ENCODE measurements at regions not wholly inside any gene's neighbourhood (a gene's known extent, or its start where the extent isn't known, plus 50 kb on each side); places are given as distances from the start of the nearest gene placed in this dataset.

- POLR2A ChIA-PET (ENCODE audit: low non-redundant PET), result no interaction called here
- CTCF ChIA-PET, result no interaction called here
- TF ChIP-seq EZH2 (IDR thresholded peaks at IDR 0.05; ENCODE audit: borderline replicate concordance, low read depth, low read length, poor library complexity, severe bottlenecking) (no peak), CTCF (conservative IDR thresholded peaks at IDR 0.05; ENCODE audit: low read depth, low read length) (no peak)
- BruUV-seq (replicated peaks), result no TSS peak
- intact Hi-C loops (cut with micrococcal nuclease; ENCODE audit: unreplicated experiment), result no loop called here
- no peak for DNase-seq (ENCODE audit: low spot score)
- no peak overlapping the region for H3K4me3 ChIP-seq (ENCODE audit: low read depth, low read length, poor library complexity, severe bottlenecking)
- peaks cover 3% of the 10 kb centered on the region for H3K27me3 ChIP-seq (replicated peaks; ENCODE audit: insufficient read depth, low read depth, low read length, poor library complexity)
- peaks cover 6% of the 10 kb centered on the region for H3K4me1 ChIP-seq (ENCODE audit: insufficient read depth, low read length, poor library complexity, severe bottlenecking)
- no peak overlapping the region for H3K27ac ChIP-seq (ENCODE audit: low read depth, low read length, poor library complexity, severe bottlenecking)
- no peaks in the 10 kb centered on the region for H3K9me3 ChIP-seq (ENCODE audit: low read depth, low read length, poor library complexity, severe bottlenecking)
- H3K36me3 ChIP-seq (ENCODE audit: insufficient read depth, low read length, poor library complexity, severe bottlenecking), result no peaks in the 10 kb centered on the region
Measured at GRCh38 chr10:78433076-78433595, 399.5 kb downstream of the RPS24 start.

GRCh38 chr10:78433766-78434535, 400.3 kb downstream of the RPS24 start:
- Histone ChIP-seq H3K9me3 (ENCODE audit: low read depth, low read length, poor library complexity, severe bottlenecking) (no peaks in the 10 kb centered on the region), H3K4me3 (ENCODE audit: low read depth, low read length, poor library complexity, severe bottlenecking) (no peak overlapping the region), H3K4me1 (ENCODE audit: insufficient read depth, low read length, poor library complexity, severe bottlenecking) (peaks cover 6% of the 10 kb centered on the region), H3K27ac (ENCODE audit: low read depth, low read length, poor library complexity, severe bottlenecking) (no peak overlapping the region), H3K27me3 (replicated peaks; ENCODE audit: insufficient read depth, low read depth, low read length, poor library complexity) (no peaks in the 10 kb centered on the region), H3K36me3 (ENCODE audit: insufficient read depth, low read length, poor library complexity, severe bottlenecking) (no peaks in the 10 kb centered on the region)
- no peak for DNase-seq (ENCODE audit: low spot score)
- TF ChIP-seq CTCF (conservative IDR thresholded peaks at IDR 0.05; ENCODE audit: low read depth, low read length) (no peak), EZH2 (IDR thresholded peaks at IDR 0.05; ENCODE audit: borderline replicate concordance, low read depth, low read length, poor library complexity, severe bottlenecking) (no peak)
- BruUV-seq (replicated peaks), result no TSS peak
- CTCF ChIA-PET, result no interaction called here
- intact Hi-C loops (cut with micrococcal nuclease; ENCODE audit: unreplicated experiment), result no loop called here
- POLR2A ChIA-PET (ENCODE audit: low non-redundant PET), result no interaction called here

GRCh38 chr10:78434886-78435285, 401.2 kb downstream of the RPS24 start:
- Histone ChIP-seq H3K27ac (ENCODE audit: low read depth, low read length, poor library complexity, severe bottlenecking) (no peak overlapping the region), H3K9me3 (ENCODE audit: low read depth, low read length, poor library complexity, severe bottlenecking) (no peaks in the 10 kb centered on the region), H3K36me3 (ENCODE audit: insufficient read depth, low read length, poor library complexity, severe bottlenecking) (no peaks in the 10 kb centered on the region), H3K27me3 (replicated peaks; ENCODE audit: insufficient read depth, low read depth, low read length, poor library complexity) (no peaks in the 10 kb centered on the region), H3K4me3 (ENCODE audit: low read depth, low read length, poor library complexity, severe bottlenecking) (no peak overlapping the region), H3K4me1 (ENCODE audit: insufficient read depth, low read length, poor library complexity, severe bottlenecking) (peaks cover 6% of the 10 kb centered on the region)
- POLR2A ChIA-PET (ENCODE audit: low non-redundant PET), result no interaction called here
- intact Hi-C loops (cut with micrococcal nuclease; ENCODE audit: unreplicated experiment), result no loop called here
- DNase-seq (ENCODE audit: low spot score), result no peak
- no TSS peak for BruUV-seq (replicated peaks)
- CTCF ChIA-PET, result no interaction called here
- TF ChIP-seq EZH2 (IDR thresholded peaks at IDR 0.05; ENCODE audit: borderline replicate concordance, low read depth, low read length, poor library complexity, severe bottlenecking), result no peak
- no peak for TF ChIP-seq CTCF (conservative IDR thresholded peaks at IDR 0.05; ENCODE audit: low read depth, low read length)
